Neural crest cell (in vitro differentiated cells): ENCODE measurements at regions not wholly inside any gene's neighbourhood (a gene's known extent, or its start where the extent isn't known, plus 50 kb on each side); places are given as distances from the start of the nearest gene placed in this dataset.
A peak's percentile ranks its signal among the peaks of the same experiment; 100 is the strongest.

ENCODE experiments used
- DNase-seq: peaks from one replicate; pipeline ENCODE4 v3.0.0; 2021; ENCODE audit warnings: low read depth, mixed read lengths, low spot score
- H3K27ac Mint-ChIP-seq: one replicate; pipeline ENCODE4 v1.8.0; 2021; ENCODE audit warnings: mild to moderate bottlenecking, mixed read lengths; ENCODE audit not compliant: unreplicated experiment
- H3K27me3 Mint-ChIP-seq: 2 replicates; pipeline ENCODE4 v1.8.0; 2021; ENCODE audit warnings: low read depth, mild to moderate bottlenecking, mixed read lengths
- H3K36me3 Mint-ChIP-seq: 2 replicates; pipeline ENCODE4 v1.8.0; 2021; ENCODE audit warnings: low read depth, mild to moderate bottlenecking, mixed read lengths
- H3K4me1 Mint-ChIP-seq: 2 replicates; pipeline ENCODE4 v1.8.0; 2021; ENCODE audit warnings: mixed read lengths
- H3K4me3 Mint-ChIP-seq: one replicate; pipeline ENCODE4 v1.8.0; 2021; ENCODE audit warnings: mild to moderate bottlenecking, mixed read lengths
- H3K9me3 Mint-ChIP-seq: 2 replicates; pipeline ENCODE4 v1.8.0; 2021; ENCODE audit warnings: mixed read lengths
- CTCF ChIP-seq: fragments of 200-600 bp; sonication (generic); conservative IDR thresholded peaks from 2 replicates; pipeline ENCODE4 v1.5.0; 2021; ENCODE audit warnings: antibody characterized with exemption, mild to moderate bottlenecking

- no peak overlapping the region for H3K4me3 Mint-ChIP-seq
- H3K27ac Mint-ChIP-seq: no peak overlapping the region
- peaks cover 2% of the 10 kb centered on the region for H3K27me3 Mint-ChIP-seq
- no peak for DNase-seq
- peaks cover 5% of the 10 kb centered on the region for H3K4me1 Mint-ChIP-seq
- H3K36me3 Mint-ChIP-seq: no peaks in the 10 kb centered on the region
- peak; percentile 55 for TF ChIP-seq CTCF
- no peaks in the 10 kb centered on the region for H3K9me3 Mint-ChIP-seq
Observed at GRCh38 chr5:96595300-96596090, 66.7 kb upstream of the CAST start.

DNA sequence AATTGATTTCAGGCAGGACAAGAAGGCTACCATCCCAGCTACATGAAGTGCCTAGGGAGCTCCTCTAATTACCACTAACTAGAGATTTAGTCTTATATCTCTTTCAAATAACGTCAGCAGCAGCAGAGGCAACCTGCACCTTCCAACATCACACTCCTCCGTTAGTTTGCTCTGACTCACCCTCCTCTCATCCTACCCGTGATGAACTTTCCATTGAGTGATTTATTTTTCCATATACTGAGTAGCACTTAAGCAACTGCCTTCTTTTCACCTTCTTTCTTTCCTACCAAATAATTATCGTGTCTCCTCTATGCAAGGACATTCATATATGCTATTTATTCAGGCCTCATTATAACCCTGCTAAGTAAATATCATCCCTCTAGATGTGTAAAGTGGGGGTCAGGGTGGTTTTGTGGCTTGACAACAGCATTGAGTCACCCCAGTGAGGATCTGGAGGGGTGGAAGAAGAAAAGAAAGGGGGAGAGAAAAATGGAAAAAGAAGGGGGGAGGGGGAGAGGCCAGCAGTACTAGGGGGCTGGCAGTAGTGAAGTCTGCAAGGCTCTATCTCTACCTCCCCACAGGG is 64.6 kb upstream of the CAST start:
- Mint-ChIP-seq H3K9me3 (no peaks in the 10 kb centered on the region), H3K27me3 (peaks cover 2% of the 10 kb centered on the region), H3K4me3 (no peak overlapping the region), H3K36me3 (no peaks in the 10 kb centered on the region), H3K4me1 (peaks cover 10% of the 10 kb centered on the region), H3K27ac (no peak overlapping the region)
- DNase-seq: no peak
- TF ChIP-seq CTCF: no peak

- H3K9me3 Mint-ChIP-seq: no peaks in the 10 kb centered on the region
- no peak overlapping the region for H3K4me3 Mint-ChIP-seq
- H3K27ac Mint-ChIP-seq: peak overlapping the region; percentile 7
- TF ChIP-seq CTCF: no peak
- peaks cover 14% of the 10 kb centered on the region for H3K4me1 Mint-ChIP-seq
- peaks cover 2% of the 10 kb centered on the region for H3K27me3 Mint-ChIP-seq
- DNase-seq: no peak
- H3K36me3 Mint-ChIP-seq: no peaks in the 10 kb centered on the region
Observed at GRCh38 chr5:96601200-96601599, 61.0 kb upstream of the CAST start.

- Mint-ChIP-seq H3K27ac (no peak overlapping the region), H3K9me3 (no peaks in the 10 kb centered on the region), H3K4me3 (no peak overlapping the region), H3K36me3 (no peaks in the 10 kb centered on the region), H3K4me1 (peaks cover 14% of the 10 kb centered on the region), H3K27me3 (peaks cover 2% of the 10 kb centered on the region)
- DNase-seq: peak; percentile 68
- TF ChIP-seq CTCF: peak; percentile 84
Observed at GRCh38 chr5:96601715-96602244, 60.4 kb upstream of the CAST start.

GRCh38 chr5:96602776-96603175 is 59.4 kb upstream of the CAST start:
- TF ChIP-seq CTCF: no peak
- H3K4me1 Mint-ChIP-seq: peaks cover 14% of the 10 kb centered on the region
- H3K9me3 Mint-ChIP-seq: no peaks in the 10 kb centered on the region
- no peak for DNase-seq
- H3K4me3 Mint-ChIP-seq: no peak overlapping the region
- peaks cover 2% of the 10 kb centered on the region for H3K27me3 Mint-ChIP-seq
- H3K27ac Mint-ChIP-seq: no peak overlapping the region
- no peaks in the 10 kb centered on the region for H3K36me3 Mint-ChIP-seq
